ENCODE measurements at regions not wholly inside any gene's neighbourhood (a gene's known extent, or its start where the extent isn't known, plus 50 kb on each side); places are given as distances from the start of the nearest gene placed in this dataset.
"Not testable (repeated sequence)": the region's sequence is repeated elsewhere in the genome, so short reads cannot be mapped to it uniquely, and the experiment has no call there.

DNA sequence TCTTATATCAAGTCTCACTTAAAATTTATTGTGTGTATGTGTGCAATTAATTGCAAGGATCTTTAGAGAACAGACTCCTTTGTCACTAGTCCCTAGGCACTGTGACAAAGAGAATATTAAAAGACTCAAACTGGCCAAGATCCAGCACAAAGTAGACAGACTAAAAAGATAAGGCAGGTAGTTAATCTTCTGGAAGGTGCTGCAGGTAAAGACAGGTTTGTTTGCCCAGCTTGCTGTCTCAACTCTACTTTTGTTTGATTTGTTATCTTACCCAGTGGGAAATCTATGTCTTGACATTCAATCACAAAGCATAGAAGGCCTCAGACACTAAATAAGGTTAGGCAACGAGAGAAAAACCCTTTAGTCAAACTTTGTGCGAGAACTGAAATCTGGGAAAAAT is 807.9 kb upstream of the LRRN3 start:
- H3K27me3 ChIP-seq (ENCODE audit: control insufficient read depth, insufficient read depth), result no peaks in the 10 kb centered on the region
- intact Hi-C loops (cut with DNase I), result no loop called here
- WGBS, result 75% methylated on average over 2 of the region's 2 CpGs
- no peaks in the 10 kb centered on the region for H3K9me3 ChIP-seq (ENCODE audit: control insufficient read depth, low read length)
- no peak overlapping the region for H3K27ac ChIP-seq (ENCODE audit: low read length)
- DNase-seq (no peak), ATAC-seq (no peak)
- H3K4me1 ChIP-seq (ENCODE audit: control insufficient read depth, insufficient read depth, low read length), result no peaks in the 10 kb centered on the region
- H3K4me3 ChIP-seq (ENCODE audit: low read length), result no peak overlapping the region

GRCh38 chr7:110291430-110291829 is 799.5 kb upstream of the LRRN3 start:
- no peaks in the 10 kb centered on the region for H3K9me3 ChIP-seq (ENCODE audit: control insufficient read depth, low read length)
- H3K27me3 ChIP-seq (ENCODE audit: control insufficient read depth, insufficient read depth), result no peaks in the 10 kb centered on the region
- no peak for ATAC-seq
- WGBS, result 79% methylated on average over 2 of the region's 2 CpGs
- intact Hi-C loops (cut with DNase I), result no loop called here
- no peak overlapping the region for H3K27ac ChIP-seq (ENCODE audit: low read length)
- H3K4me3 ChIP-seq (ENCODE audit: low read length), result no peak overlapping the region
- H3K4me1 ChIP-seq (ENCODE audit: control insufficient read depth, insufficient read depth, low read length), result no peaks in the 10 kb centered on the region
- DNase-seq, result no peak

- H3K4me3 ChIP-seq (ENCODE audit: low read length), result no peak overlapping the region
- no peak overlapping the region for H3K27ac ChIP-seq (ENCODE audit: low read length)
- ATAC-seq (no peak), DNase-seq (no peak)
- intact Hi-C loops (cut with DNase I), result no loop called here
- no peaks in the 10 kb centered on the region for H3K27me3 ChIP-seq (ENCODE audit: control insufficient read depth, insufficient read depth)
- 62% methylated on average over 1 of the region's 1 CpG for WGBS
- H3K4me1 ChIP-seq (ENCODE audit: control insufficient read depth, insufficient read depth, low read length), result no peaks in the 10 kb centered on the region
- no peaks in the 10 kb centered on the region for H3K9me3 ChIP-seq (ENCODE audit: control insufficient read depth, low read length)
Measured at GRCh38 chr7:110296321-110296720, 794.6 kb upstream of the LRRN3 start.

DNA sequence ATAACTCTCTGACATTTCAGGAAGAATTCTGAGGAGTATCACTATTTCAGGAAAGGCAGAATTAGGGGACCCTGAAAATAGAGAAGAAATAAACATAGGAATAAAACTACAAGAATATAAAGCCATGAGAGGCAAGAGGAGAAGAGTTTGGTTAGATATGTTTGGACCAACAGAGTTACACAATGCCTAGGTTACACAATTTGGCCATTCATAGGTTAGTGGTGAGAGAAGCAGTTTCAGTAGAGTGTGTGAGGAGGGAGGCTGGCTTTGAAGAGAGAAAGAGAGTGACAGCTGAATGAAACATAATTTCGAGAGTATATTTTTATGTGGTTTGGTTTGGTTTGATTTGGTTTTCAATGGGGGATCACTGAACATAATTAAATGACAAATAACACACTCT is 783.2 kb upstream of the LRRN3 start:
- intact Hi-C loops (cut with DNase I), result no loop called here
- ATAC-seq (no peak), DNase-seq (no peak)
- 86% methylated on average over 1 of the region's 1 CpG for WGBS
- Histone ChIP-seq H3K4me1 (ENCODE audit: control insufficient read depth, insufficient read depth, low read length) (no peaks in the 10 kb centered on the region), H3K27ac (ENCODE audit: low read length) (no peak overlapping the region), H3K4me3 (ENCODE audit: low read length) (no peak overlapping the region), H3K9me3 (ENCODE audit: control insufficient read depth, low read length) (peaks cover 2% of the 10 kb centered on the region), H3K27me3 (ENCODE audit: control insufficient read depth, insufficient read depth) (no peaks in the 10 kb centered on the region)

DNA sequence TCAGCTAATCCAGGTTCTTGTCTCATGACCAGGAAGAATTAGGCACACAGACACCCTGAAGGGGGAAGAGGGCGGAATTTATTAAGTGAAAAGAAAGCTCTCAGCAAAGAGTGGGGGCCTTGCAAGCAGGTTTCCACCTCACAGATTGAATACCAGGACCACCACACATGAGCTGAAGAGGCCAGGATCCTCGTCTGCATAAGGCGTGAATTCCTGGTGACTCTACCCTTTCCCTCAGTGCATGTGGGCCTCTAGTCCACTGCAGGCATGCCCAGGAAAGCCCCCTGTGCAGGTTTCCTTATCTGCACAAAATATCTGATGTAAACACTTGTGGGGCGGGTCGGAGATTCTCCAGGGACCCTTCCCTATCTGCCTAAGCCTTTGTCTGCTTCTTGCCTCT is 782.1 kb upstream of the LRRN3 start:
- intact Hi-C loops (cut with DNase I), result no loop called here
- no peak overlapping the region for H3K4me3 ChIP-seq (ENCODE audit: low read length)
- no peak overlapping the region for H3K27ac ChIP-seq (ENCODE audit: low read length)
- H3K4me1 ChIP-seq (ENCODE audit: control insufficient read depth, insufficient read depth, low read length), result no peaks in the 10 kb centered on the region
- ATAC-seq (no peak), DNase-seq (no peak)
- H3K27me3 ChIP-seq (ENCODE audit: control insufficient read depth, insufficient read depth), result no peaks in the 10 kb centered on the region
- whole genome bisulfite sequencing, result 86% methylated on average over 5 of the region's 5 CpGs
- peaks cover 2% of the 10 kb centered on the region for H3K9me3 ChIP-seq (ENCODE audit: control insufficient read depth, low read length)

DNA sequence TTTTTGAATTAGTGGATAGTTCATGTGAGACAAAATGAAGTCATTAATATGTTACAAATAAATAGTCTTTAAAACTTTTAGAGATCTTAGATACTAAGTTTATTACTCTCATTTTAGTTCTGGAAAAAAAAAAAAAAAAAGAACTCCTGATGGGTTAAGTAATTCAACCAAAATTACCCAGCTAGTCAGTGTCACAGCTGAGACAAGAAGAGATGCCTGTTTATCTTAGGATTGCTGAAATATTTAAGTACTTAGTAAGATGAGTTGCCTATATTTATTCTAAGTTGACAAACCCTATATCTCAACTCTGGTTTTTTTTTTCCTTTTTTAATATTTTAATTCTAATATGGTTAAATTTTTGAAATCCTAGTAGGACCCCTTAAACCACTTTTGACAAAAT is 781.0 kb upstream of the LRRN3 start:
- H3K4me1 ChIP-seq (ENCODE audit: control insufficient read depth, insufficient read depth, low read length), result no peaks in the 10 kb centered on the region
- no peak for DNase-seq
- intact Hi-C loops (cut with DNase I), result no loop called here
- peaks cover 2% of the 10 kb centered on the region for H3K9me3 ChIP-seq (ENCODE audit: control insufficient read depth, low read length)
- H3K4me3 ChIP-seq (ENCODE audit: low read length), result no peak overlapping the region
- no peak for ATAC-seq
- H3K27me3 ChIP-seq (ENCODE audit: control insufficient read depth, insufficient read depth), result no peaks in the 10 kb centered on the region
- H3K27ac ChIP-seq (ENCODE audit: low read length), result no peak overlapping the region

GRCh38 chr7:110311556-110311955 is 779.4 kb upstream of the LRRN3 start:
- Histone ChIP-seq H3K27ac (ENCODE audit: low read length) (no peak overlapping the region), H3K4me3 (ENCODE audit: low read length) (no peak overlapping the region), H3K9me3 (ENCODE audit: control insufficient read depth, low read length) (peaks cover 2% of the 10 kb centered on the region), H3K27me3 (ENCODE audit: control insufficient read depth, insufficient read depth) (no peaks in the 10 kb centered on the region), H3K4me1 (ENCODE audit: control insufficient read depth, insufficient read depth, low read length) (no peaks in the 10 kb centered on the region)
- WGBS, result 59% methylated on average over 3 of the region's 3 CpGs
- DNase-seq (no peak), ATAC-seq (no peak)
- intact Hi-C loops (cut with DNase I), result no loop called here

GRCh38 chr7:110317541-110318265 is 773.2 kb upstream of the LRRN3 start:
- Histone ChIP-seq H3K4me3 (ENCODE audit: low read length) (no peak overlapping the region), H3K9me3 (ENCODE audit: control insufficient read depth, low read length) (no peaks in the 10 kb centered on the region), H3K27ac (ENCODE audit: low read length) (no peak overlapping the region), H3K27me3 (ENCODE audit: control insufficient read depth, insufficient read depth) (no peaks in the 10 kb centered on the region), H3K4me1 (ENCODE audit: control insufficient read depth, insufficient read depth, low read length) (no peaks in the 10 kb centered on the region)
- DNase-seq, result no peak
- intact Hi-C loops (cut with DNase I), result no loop called here
- ATAC-seq, result no peak
- 64% methylated on average over 2 of the region's 2 CpGs for WGBS

DNA sequence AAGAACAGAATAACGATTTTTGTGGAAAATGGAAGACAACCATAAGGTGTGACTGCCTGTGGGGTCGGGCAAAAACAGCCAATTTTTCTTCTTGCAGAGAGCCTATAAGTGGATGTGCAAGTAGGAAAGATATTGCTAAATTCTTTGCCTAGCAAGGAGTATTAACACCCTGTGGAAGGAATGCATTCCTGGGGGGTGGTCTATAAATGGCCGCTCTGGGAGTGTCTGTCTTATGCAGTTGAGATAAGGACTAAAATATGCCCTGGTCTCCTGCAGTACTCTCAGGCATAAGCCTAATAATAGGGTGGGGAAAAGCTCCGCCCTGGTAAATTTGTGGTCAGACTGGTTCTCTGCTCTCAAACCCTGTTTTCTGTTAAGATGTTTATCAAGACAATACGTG is 770.6 kb upstream of the LRRN3 start:
- WGBS, result 88% methylated on average over 5 of the region's 5 CpGs
- ATAC-seq; H3K9me3 ChIP-seq (ENCODE audit: control insufficient read depth, low read length); H3K4me3 ChIP-seq (ENCODE audit: low read length); H3K27ac ChIP-seq (ENCODE audit: low read length); H3K27me3 ChIP-seq (ENCODE audit: control insufficient read depth, insufficient read depth); H3K4me1 ChIP-seq (ENCODE audit: control insufficient read depth, insufficient read depth, low read length); DNase-seq; intact Hi-C loops (cut with DNase I): not testable (repeated sequence)

GRCh38 chr7:110322796-110323195 is 768.1 kb upstream of the LRRN3 start:
- Histone ChIP-seq H3K9me3 (ENCODE audit: control insufficient read depth, low read length) (no peaks in the 10 kb centered on the region), H3K27ac (ENCODE audit: low read length) (no peak overlapping the region), H3K4me3 (ENCODE audit: low read length) (no peak overlapping the region), H3K27me3 (ENCODE audit: control insufficient read depth, insufficient read depth) (no peaks in the 10 kb centered on the region), H3K4me1 (ENCODE audit: control insufficient read depth, insufficient read depth, low read length) (no peaks in the 10 kb centered on the region)
- ATAC-seq (no peak), DNase-seq (no peak)
- intact Hi-C loops (cut with DNase I), result no loop called here
- WGBS, result 56% methylated on average over 2 of the region's 2 CpGs

GRCh38 chr7:110326966-110327365 is 764.0 kb upstream of the LRRN3 start:
- H3K4me3 ChIP-seq (ENCODE audit: low read length), result no peak overlapping the region
- H3K27ac ChIP-seq (ENCODE audit: low read length), result no peak overlapping the region
- H3K4me1 ChIP-seq (ENCODE audit: control insufficient read depth, insufficient read depth, low read length), result no peaks in the 10 kb centered on the region
- H3K27me3 ChIP-seq (ENCODE audit: control insufficient read depth, insufficient read depth), result no peaks in the 10 kb centered on the region
- H3K9me3 ChIP-seq (ENCODE audit: control insufficient read depth, low read length), result no peaks in the 10 kb centered on the region
- intact Hi-C loops (cut with DNase I), result no loop called here
- ATAC-seq (no peak), DNase-seq (no peak)
- WGBS, result 95% methylated on average over 4 of the region's 4 CpGs

DNA sequence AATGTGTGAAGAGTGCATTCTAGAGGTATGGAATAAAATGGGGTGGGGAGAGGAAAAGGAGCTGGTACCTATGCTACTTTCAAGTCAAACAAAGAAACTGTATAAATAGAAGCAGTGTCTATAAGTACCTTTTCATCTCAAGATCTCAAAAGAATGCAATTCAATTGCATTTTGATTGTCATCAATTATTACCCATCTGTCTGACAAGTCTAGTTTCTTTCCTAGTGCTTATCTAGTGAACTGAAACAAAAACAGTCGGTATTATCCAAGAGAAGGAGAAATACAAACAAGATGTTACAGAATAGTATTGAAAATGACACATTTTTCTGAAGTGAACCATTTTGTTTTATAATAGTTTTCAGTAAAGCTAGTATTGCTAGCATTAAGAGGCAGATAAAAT is 754.5 kb upstream of the LRRN3 start:
- Histone ChIP-seq H3K9me3 (ENCODE audit: control insufficient read depth, low read length) (no peaks in the 10 kb centered on the region), H3K27ac (ENCODE audit: low read length) (no peak overlapping the region), H3K4me3 (ENCODE audit: low read length) (no peak overlapping the region), H3K27me3 (ENCODE audit: control insufficient read depth, insufficient read depth) (no peaks in the 10 kb centered on the region), H3K4me1 (ENCODE audit: control insufficient read depth, insufficient read depth, low read length) (no peaks in the 10 kb centered on the region)
- intact Hi-C loops (cut with DNase I), result no loop called here
- DNase-seq (no peak), ATAC-seq (no peak)
- WGBS, result 48% methylated on average over 1 of the region's 1 CpG
